ENCODE measurements at regions not wholly inside any gene's neighbourhood (a gene's known extent, or its start where the extent isn't known, plus 50 kb on each side); places are given as distances from the start of the nearest gene placed in this dataset.
"Not testable (repeated sequence)": the region's sequence is repeated elsewhere in the genome, so short reads cannot be mapped to it uniquely, and the experiment has no call there.

DNA sequence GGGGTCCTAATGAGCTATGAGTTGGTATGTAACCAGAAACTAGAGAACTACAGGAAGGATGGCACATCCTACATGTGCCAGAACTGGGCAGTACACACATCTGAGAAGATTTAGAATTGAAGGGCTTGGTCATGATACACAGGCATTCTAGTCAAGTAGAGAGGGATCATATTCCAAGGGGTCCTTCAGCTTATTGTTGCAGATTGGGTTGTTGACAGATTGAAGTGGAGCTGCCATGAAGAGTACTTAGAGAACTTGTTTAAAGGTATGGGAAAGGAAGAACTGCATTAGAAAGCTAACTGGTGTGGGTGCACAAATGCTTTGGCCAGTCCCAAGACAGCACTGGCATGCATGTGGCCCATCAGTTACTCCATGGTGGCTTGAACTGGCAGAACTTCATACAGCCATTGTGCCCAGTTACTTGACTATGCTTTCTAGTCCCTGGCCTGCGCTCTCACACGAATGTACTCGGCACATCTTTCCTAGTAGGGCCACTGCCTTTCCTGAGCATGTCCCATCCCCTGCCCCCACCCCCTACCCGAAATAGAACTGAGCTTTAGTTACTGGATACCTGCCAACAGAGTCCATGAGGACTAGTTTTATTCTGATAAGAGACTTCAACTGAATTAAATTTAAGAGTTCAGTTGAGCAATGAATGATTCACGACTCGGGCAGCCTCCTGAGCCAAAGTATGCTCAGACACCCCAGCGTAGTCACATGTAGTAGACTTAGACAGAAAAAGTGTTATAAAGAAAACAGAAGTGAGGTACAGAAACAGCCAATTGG lies 64.0 kb downstream of the CCNG2 start:
- no peak for DNase-seq (ENCODE audit: low read depth)

- DNase-seq (ENCODE audit: low read depth): no peak
These were observed 68.0 kb downstream of the CCNG2 start for GRCh38 chr4:77225022-77225421.

DNA sequence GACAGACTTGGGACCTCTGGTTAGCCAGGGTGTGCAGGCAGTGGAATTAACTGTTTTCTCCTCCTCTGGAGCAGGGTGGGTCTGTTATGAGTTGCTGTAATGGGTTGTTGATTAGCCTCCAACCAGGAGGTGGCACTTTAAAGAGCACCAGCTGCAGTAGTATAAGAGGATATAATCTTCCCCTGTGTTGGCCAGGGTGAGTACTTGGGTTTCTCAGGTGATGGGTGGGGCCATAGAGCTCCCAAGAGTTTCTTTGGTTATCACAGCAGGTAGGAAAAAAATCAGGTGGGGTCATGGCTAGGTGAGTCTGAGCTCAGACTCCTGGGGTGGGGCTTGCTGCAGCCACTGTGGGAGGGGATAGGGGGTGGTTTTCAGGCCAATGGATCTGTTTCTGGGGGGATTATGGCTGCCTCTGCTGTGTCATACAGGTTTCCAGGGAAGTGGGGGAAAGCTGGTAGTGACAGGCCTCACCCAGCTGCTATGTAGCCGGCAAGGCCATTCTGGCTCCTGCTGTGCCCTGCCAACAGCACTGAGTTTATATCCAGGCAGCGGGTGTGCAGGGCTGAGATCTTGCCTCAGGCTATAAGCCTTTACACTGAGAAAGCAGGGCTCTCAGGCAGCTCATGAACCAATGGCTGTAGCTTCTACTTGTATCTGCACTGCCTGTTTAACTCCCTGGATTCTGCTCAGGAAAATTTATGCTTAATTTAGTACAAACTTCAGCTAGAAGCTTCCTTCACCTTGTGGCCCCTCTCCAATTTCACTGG lies 70.1 kb downstream of the CCNG2 start:
- DNase-seq (ENCODE audit: low read depth): no peak

DNA sequence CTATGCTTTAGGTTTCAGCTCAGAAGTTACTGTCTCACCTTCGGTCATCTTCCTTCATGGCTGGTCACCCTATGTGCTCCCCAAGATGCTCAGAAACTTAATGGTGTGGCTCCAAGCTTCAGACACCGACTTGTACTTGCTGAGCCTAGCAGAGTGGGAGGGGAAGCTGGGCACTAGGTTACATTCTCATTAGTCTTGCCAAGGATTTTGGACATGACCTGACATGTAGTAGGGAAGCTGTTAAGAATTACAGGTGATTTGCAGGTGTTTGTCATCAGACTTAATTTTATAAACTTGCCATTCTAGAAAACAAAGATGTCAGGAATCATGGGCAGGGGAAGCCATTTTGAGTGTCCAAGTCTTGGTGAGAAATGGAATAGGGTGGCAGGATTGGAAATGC lies 72.4 kb downstream of the CCNG2 start:
- no peak for DNase-seq (ENCODE audit: low read depth)

GRCh38 chr4:77232653-77233052 lies 75.6 kb downstream of the CCNG2 start:
- no peak for DNase-seq (ENCODE audit: low read depth)

GRCh38 chr4:77235289-77235854 lies 78.4 kb downstream of the CCNG2 start:
- no peak for DNase-seq (ENCODE audit: low read depth)

DNA sequence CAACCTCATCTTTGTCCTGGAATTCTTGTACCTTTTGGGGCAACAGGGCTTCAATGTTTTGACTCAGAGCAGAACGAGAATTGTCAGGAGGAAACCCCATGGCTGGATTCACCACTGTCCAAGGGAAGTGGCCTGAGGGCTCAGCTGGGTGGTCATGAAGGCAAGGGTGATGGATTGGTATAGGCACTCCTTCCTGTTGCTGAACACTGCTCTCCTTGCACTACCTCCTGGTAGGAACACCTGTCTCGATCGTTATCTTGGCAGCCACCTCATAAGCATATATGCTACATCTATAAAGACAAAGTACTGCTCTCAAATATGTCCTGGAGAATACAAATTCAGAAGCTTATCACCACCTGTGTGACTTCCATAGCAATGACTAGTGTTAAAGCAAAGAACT lies 79.8 kb downstream of the CCNG2 start:
- no peak for DNase-seq (ENCODE audit: low read depth)

DNA sequence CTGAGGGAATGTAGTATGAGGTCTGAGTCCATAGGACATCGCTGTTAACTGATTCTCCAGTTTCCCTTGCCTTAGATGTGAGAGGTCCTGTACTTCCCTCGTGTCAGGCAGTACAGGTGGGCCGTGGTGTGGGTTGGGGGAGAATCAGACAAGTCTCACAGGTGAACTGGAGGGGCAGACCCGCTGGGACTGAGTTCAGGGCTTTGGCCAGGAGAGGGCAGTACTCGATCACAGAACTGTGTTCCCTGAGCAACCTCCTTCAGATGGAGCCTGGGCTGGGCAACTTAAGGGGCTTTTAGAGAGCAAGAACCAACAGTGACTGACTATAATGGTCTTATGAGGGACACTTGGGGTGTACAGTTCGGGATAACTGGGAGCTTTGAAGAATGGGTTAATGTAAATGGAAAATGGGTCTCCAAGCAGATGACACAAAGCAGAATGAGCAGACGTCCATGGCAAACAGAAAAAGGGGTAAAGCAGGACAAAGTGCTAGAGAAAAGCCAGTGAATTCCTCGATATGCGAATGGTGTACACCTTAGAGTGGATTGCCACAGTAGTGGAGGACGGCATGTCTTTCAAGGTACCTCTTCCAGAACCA lies 83.6 kb downstream of the CCNG2 start:
- peak; percentile 18 for DNase-seq (ENCODE audit: low read depth)

DNA sequence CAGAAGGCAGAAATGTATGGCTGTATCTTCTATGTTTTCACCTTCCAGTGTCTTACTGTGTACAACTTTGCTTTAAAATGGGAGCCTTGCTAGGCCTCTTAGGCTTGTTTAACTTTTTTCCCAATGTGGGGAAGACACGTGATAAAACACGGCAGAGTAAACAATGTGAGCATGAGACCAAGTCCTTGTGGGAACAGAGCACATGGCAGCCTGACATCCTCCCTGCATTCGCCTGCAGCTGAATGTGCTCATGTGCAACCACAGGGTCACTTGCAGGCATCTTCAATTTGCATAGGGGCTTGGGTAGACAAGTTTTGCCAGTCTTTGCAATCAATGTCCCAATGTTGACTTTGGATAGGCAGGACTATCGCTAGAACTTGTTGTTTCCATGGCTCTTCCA lies 91.8 kb downstream of the CCNG2 start:
- no peak for DNase-seq (ENCODE audit: low read depth)

- no peak for DNase-seq (ENCODE audit: low read depth)
These were observed 94.7 kb downstream of the CCNG2 start for GRCh38 chr4:77251751-77252150.

DNA sequence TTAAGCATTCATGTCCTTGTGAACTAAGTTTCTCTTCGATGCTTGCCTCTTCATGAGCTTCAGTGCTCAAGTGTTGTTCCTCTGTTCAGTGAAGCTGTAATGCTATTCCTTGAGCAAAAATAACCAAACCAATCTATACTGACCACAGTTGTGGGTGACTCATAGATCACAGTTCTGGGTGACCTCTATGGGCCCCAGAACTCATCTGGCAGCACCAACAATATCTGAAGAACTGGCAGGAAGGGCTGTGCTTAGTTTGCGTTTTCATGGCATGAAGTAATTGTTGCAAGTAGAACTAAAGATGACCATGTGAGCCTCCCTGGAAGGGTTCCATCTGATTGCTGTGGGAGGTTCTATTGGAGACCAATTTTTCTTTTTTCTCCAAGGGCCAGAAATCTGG lies 106.2 kb downstream of the CCNG2 start:
- DNase-seq (ENCODE audit: low read depth): no peak

DNA sequence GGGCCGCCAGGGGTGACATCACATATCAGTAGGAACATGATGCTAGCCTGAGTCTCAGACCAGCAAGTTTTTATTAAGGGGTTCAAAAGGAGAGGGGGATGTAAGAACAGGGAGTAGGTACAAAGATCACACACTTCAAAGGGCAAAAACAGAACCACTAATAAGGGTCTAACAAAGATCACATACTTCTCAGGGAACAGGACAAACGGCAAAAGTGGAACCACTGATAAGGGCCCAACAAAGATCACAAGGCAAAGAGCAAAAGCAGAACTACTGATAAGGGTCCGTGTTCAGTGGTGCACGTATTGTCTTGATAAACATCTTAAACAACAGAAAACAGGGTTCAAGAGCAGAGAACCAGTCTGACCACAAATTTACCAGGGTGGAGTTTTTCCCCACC lies 107.0 kb downstream of the CCNG2 start:
- not testable (repeated sequence) for DNase-seq (ENCODE audit: low read depth)

DNA sequence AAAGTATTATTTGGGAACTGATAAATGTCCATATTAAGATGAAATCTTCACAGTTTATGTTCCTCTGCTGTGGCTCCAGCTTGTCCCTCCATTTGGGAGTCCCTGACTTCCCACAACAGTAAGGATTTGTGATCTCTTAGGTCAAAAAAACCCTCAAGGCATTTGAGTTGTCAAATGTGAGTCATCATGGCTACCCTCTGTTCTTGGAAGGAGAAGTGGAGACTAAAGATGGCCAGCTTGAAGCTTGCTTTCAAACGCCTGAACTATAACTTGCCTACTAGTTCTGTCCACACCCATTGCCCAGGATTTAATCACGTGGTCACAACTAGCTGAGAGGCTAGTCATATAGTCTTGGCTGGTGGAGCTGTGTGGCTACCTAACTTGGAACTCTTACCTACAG lies 107.8 kb downstream of the CCNG2 start:
- DNase-seq (ENCODE audit: low read depth): no peak

DNA sequence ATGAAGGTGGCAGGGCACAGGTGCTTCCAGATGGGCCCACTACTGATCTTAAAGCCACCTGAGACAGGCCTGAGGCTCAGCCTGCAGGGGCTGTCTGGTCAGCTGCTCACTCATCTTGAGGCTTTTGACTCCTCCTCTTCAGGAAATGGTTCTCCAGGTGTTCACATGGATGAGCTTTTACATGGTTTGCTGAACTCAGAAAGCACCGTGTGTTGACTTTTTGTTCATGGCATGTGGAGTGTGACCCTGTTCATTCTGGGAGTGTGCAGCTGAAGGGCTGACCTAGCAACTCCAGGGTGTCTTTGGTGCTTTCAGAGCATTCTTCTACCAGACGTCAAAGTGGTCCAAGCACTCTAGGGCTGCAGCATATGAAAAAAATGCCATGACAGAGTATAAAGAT lies 111.1 kb downstream of the CCNG2 start:
- DNase-seq (ENCODE audit: low read depth): no peak

- DNase-seq (ENCODE audit: low read depth): no peak
These were observed 112.5 kb downstream of the CCNG2 start for GRCh38 chr4:77269505-77269904.

DNA sequence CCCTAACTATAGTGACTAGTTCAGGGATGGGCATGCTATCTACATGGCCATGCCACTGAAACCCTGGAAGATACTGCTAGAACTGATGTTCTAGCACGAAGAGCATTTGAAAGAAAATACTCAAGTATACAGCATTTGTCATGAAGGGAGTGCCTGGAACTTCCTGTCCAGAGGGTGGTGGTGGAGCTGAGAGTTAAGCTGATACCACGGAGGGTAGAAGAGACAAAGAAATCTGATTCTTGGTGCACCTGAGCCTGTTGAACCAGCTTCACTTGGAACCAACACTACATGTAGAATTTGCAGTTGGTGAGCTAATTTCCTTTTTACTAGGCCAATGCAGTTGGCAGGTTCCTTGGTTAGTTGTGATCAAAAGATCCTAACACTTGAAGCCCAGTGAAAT lies 116.4 kb downstream of the CCNG2 start:
- no peak for DNase-seq (ENCODE audit: low read depth)

GRCh38 chr4:77279114-77279513 lies 122.1 kb downstream of the CCNG2 start:
- DNase-seq (ENCODE audit: low read depth): not testable (repeated sequence)

DNA sequence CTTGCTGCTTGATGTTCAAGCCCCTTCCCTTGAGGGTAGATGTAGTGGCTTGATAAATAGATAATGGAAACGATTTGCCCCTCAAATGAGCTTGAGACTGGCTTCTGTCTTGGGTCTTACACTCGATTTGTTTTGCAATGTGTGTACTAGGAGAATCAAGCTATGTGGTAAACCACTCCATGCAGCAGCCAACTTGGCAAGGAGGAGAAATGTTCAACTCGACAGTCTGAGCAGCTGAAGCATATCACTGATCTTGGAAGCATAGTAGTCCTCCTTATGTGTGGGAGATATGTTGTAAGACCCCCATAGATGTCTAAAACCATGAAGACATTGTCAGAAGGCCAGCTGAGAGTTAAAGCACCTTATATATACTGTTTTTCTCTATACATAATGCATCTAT lies 125.3 kb downstream of the CCNG2 start:
- no peak for DNase-seq (ENCODE audit: low read depth)

GRCh38 chr4:77284036-77284435 lies 127.0 kb downstream of the CCNG2 start:
- DNase-seq (ENCODE audit: low read depth): no peak

DNA sequence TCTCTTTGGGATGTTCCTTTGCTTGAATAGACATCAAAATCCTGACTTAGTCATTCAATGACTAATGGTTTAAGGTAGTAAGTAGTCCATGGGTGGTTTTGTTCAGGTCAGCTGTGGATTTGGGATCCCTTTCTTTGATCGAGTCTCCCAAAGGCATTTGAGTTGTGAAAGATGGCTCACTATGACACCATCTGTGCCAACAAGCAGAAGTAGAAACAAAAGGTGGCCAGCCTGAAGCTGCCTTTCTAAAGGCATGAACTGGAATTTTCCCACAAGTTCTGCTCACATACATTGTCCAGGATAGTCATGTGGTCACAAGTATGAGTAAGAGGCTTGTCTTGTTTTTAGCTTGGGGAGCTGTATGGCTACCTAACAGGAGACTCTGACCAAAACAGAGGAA lies 129.9 kb downstream of the CCNG2 start:
- DNase-seq (ENCODE audit: low read depth): no peak

DNA sequence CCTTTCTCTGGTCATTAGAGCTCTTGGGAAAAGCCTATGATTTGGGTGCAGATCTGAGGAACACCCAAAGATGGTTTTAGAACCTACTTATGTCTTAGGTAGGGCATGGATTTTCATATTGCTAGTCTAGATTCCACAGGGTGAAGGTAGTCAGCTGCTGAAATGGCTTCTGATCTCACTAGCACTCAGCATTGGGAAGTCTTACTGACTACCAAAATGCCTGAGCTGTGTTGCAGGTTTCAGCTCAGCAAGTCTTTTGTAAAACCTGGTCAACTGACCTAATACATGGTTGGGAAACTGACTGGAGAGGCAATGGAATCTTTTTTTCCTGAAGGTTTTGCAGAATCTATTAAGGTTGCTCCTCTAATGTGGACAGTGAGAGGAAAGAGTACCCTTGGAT lies 136.4 kb downstream of the CCNG2 start:
- DNase-seq (ENCODE audit: low read depth): no peak

DNA sequence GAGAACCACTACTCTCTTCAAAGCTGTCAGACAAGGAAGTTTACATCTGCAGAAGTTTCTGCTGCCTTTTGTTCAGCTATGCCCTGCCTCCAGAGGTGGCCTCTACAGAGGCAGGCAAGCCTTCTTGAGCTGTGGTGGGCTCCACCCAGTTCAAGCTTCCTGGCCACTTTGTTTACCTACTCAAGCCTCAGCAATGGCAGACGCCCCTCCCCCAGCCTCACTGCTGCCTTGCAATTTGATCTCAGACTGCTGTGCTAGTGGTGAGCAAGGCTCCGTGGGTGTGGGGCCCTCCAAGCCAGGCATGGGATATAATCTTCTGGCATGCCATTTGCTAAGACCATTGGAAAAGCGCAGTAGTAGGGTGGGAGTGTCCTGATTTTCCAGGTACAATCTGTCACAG lies 144.0 kb downstream of the CCNG2 start:
- DNase-seq (ENCODE audit: low read depth): not testable (repeated sequence)

DNA sequence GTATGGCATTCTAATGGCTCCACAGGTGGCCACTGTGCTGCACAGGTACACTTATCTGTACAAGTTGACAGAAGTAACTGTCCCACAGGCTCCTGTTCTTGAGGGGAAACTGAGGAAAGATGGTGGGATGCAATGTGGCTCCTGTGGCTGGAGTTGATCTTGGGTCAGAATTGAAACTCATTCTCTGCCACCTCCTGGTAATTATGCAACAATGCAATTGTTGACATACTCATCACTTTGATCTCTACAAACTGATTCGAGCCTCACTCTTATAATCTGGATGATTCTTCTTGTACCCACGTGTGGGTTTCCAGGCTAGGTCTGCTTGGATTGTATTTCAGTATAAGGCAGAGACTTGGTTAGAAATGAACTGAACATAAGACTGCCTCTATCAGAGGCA lies 148.8 kb downstream of the CCNG2 start:
- DNase-seq (ENCODE audit: low read depth): no peak
